ENCODE measurements at regions not wholly inside any gene's neighbourhood (a gene's known extent, or its start where the extent isn't known, plus 50 kb on each side); places are given as distances from the start of the nearest gene placed in this dataset.

- Histone ChIP-seq H3K9me2 (ENCODE audit: insufficient read depth, low read length) (no peaks in the 10 kb centered on the region), H3K79me2 (ENCODE audit: insufficient read depth, low read depth, low read length) (no peaks in the 10 kb centered on the region), H3K27ac (ENCODE audit: low read depth, low read length, poor library complexity, severe bottlenecking) (no peak overlapping the region), H4K20me1 (ENCODE audit: insufficient read depth, low read length) (no peaks in the 10 kb centered on the region), H3K36me3 (ENCODE audit: insufficient read depth, low read length) (no peaks in the 10 kb centered on the region), H3K9me3 (ENCODE audit: low read length) (no peaks in the 10 kb centered on the region), H3K4me3 (ENCODE audit: low read depth, low read length, poor library complexity, severe bottlenecking) (no peak overlapping the region), H3K4me2 (ENCODE audit: low read length) (no peak overlapping the region), H3K4me1 (ENCODE audit: insufficient read depth, low read length, poor library complexity, severe bottlenecking) (no peaks in the 10 kb centered on the region), H2AFZ (ENCODE audit: low read length) (no peak overlapping the region)
- no peak for DNase-seq (ENCODE audit: low spot score)
- TF ChIP-seq EZH2phosphoT487 (IDR thresholded peaks at IDR 0.05; ENCODE audit: borderline replicate concordance, low read depth, low read length) (no peak), CTCF (conservative IDR thresholded peaks at IDR 0.05; ENCODE audit: low read length) (no peak)
- CTCF ChIA-PET (ENCODE audit: unreplicated experiment), result no interaction called here
- POLR2A ChIA-PET, result interaction anchor here (0.6 kb wide), 1 partner anchor 883 kb away, joined by 3 read pairs; no protein-coding TSS in a partner anchor
- intact Hi-C loops (cut with micrococcal nuclease; ENCODE audit: unreplicated experiment), result no loop called here
- no TSS peak for BruUV-seq (replicated peaks)
Observed at GRCh38 chr5:6976971-6977370, 263.7 kb downstream of the TENT4A start.

- no peak overlapping the region for H3K27ac ChIP-seq (ENCODE audit: low read depth, low read length, poor library complexity, severe bottlenecking)
- ChIA-PET CTCF (ENCODE audit: unreplicated experiment) (no interaction called here), POLR2A (no interaction called here)
- H4K20me1 ChIP-seq (ENCODE audit: insufficient read depth, low read length), result no peaks in the 10 kb centered on the region
- H3K4me2 ChIP-seq (ENCODE audit: low read length), result no peak overlapping the region
- H3K79me2 ChIP-seq (ENCODE audit: insufficient read depth, low read depth, low read length), result no peaks in the 10 kb centered on the region
- TF ChIP-seq CTCF (conservative IDR thresholded peaks at IDR 0.05; ENCODE audit: low read length) (no peak), EZH2phosphoT487 (IDR thresholded peaks at IDR 0.05; ENCODE audit: borderline replicate concordance, low read depth, low read length) (no peak)
- intact Hi-C loops (cut with micrococcal nuclease; ENCODE audit: unreplicated experiment), result no loop called here
- BruUV-seq (replicated peaks), result no TSS peak
- H3K4me1 ChIP-seq (ENCODE audit: insufficient read depth, low read length, poor library complexity, severe bottlenecking), result no peaks in the 10 kb centered on the region
- H3K9me3 ChIP-seq (ENCODE audit: low read length), result no peaks in the 10 kb centered on the region
- DNase-seq (ENCODE audit: low spot score), result no peak
- H2AFZ ChIP-seq (ENCODE audit: low read length), result no peak overlapping the region
- H3K36me3 ChIP-seq (ENCODE audit: insufficient read depth, low read length), result no peaks in the 10 kb centered on the region
- no peaks in the 10 kb centered on the region for H3K9me2 ChIP-seq (ENCODE audit: insufficient read depth, low read length)
- no peak overlapping the region for H3K4me3 ChIP-seq (ENCODE audit: low read depth, low read length, poor library complexity, severe bottlenecking)
Observed at GRCh38 chr5:6979061-6979460, 265.8 kb downstream of the TENT4A start.

GRCh38 chr5:6989230-6989629 lies 276.0 kb downstream of the TENT4A start:
- no peaks in the 10 kb centered on the region for H3K9me2 ChIP-seq (ENCODE audit: insufficient read depth, low read length)
- CTCF ChIA-PET (ENCODE audit: unreplicated experiment), result no interaction called here

More at GRCh38 chr5:6989230-6989629, 276.0 kb downstream of the TENT4A start:
- intact Hi-C loops (cut with micrococcal nuclease; ENCODE audit: unreplicated experiment), result no loop called here
- no peak for TF ChIP-seq EZH2phosphoT487 (IDR thresholded peaks at IDR 0.05; ENCODE audit: borderline replicate concordance, low read depth, low read length)
- TF ChIP-seq CTCF (conservative IDR thresholded peaks at IDR 0.05; ENCODE audit: low read length), result no peak
- DNase-seq (ENCODE audit: low spot score), result no peak
- POLR2A ChIA-PET, result no interaction called here
- H3K9me3 ChIP-seq (ENCODE audit: low read length), result no peaks in the 10 kb centered on the region
- H2AFZ ChIP-seq (ENCODE audit: low read length), result no peak overlapping the region
- H3K79me2 ChIP-seq (ENCODE audit: insufficient read depth, low read depth, low read length), result no peaks in the 10 kb centered on the region
- no peak overlapping the region for H3K27ac ChIP-seq (ENCODE audit: low read depth, low read length, poor library complexity, severe bottlenecking)
- H3K4me3 ChIP-seq (ENCODE audit: low read depth, low read length, poor library complexity, severe bottlenecking), result no peak overlapping the region
- H4K20me1 ChIP-seq (ENCODE audit: insufficient read depth, low read length), result no peaks in the 10 kb centered on the region
- BruUV-seq (replicated peaks), result no TSS peak
- no peak overlapping the region for H3K4me2 ChIP-seq (ENCODE audit: low read length)
- H3K4me1 ChIP-seq (ENCODE audit: insufficient read depth, low read length, poor library complexity, severe bottlenecking), result no peaks in the 10 kb centered on the region
- H3K36me3 ChIP-seq (ENCODE audit: insufficient read depth, low read length), result no peaks in the 10 kb centered on the region
